Amygdala (tissue), 56 donors: ENCODE measurements at regions not wholly inside any gene's neighbourhood (a gene's known extent, or its start where the extent isn't known, plus 50 kb on each side); places are given as distances from the start of the nearest gene placed in this dataset.
"Not testable (repeated sequence)": the region's sequence is repeated elsewhere in the genome, so short reads cannot be mapped to it uniquely, and the experiment has no call there.

Source experiments
- DNase-seq, 56 donors: peaks; one replicate each; lab custom pipeline; 2025; lab: John Stamatoyannopoulos, UW

DNA sequence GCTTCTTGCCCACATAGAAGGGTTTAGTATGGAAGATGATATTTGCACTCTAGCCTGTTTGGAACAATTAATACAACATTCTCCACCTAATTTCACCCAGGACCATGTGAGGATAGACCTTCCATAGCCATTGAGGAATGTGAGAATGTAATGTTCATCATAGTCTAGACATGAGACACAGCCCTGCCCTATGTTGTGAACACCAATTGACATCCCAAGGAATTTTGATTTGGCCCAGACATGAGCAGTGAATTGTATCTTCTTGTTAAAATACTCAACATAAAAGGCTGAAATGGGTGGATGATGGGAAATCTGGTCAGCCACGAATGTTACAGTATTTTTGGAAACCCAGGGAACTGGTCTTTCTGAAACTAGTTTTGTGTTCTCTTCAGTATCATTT, 892.3 kb upstream of the CHORDC1 start:
- DNase-seq: no peak

DNA sequence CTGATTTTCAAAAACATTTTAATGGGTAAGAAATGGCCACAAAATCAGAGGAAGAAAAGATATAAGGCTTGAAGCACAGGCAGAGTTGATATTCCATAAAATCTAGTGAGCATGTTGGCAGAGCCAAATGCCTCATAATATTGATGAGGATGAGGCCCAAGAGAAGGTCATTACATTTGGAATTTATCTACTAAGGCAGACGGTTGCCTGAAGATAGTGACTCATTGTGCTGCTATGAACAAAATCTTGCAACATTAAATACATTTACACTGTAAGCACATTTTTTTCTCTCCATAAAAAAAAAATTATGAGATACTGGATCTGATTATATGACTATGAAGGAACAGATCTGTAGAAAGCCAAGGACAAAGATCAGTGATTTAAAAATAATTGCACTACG, 881.4 kb upstream of the CHORDC1 start:
- DNase-seq: no peak

DNA sequence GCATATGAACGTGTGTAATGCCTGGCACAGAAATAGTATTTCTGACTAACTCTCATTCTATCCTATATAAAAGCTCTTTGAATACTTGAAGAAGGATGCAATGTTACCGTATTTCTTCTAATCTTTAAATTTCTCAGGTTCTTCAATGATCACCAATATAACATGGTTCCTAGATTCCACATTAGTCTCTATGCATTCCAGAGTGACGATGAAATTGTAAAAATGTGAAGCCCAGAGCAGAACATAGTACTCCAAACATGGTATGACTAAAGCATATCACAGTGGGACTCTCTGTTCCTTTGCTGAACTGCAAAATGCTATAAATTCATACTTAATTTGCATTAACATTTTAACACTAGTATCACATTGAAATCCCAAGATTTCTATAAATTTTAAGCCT, 877.6 kb upstream of the CHORDC1 start:
- DNase-seq: no peak

GRCh38 chr11:91097083-91097482, 874.2 kb upstream of the CHORDC1 start:
- no peak for DNase-seq

- no peak for DNase-seq
Measured at GRCh38 chr11:91093141-91093540, 870.3 kb upstream of the CHORDC1 start.

- DNase-seq: no peak
Measured at GRCh38 chr11:91091563-91091962, 868.7 kb upstream of the CHORDC1 start.

DNA sequence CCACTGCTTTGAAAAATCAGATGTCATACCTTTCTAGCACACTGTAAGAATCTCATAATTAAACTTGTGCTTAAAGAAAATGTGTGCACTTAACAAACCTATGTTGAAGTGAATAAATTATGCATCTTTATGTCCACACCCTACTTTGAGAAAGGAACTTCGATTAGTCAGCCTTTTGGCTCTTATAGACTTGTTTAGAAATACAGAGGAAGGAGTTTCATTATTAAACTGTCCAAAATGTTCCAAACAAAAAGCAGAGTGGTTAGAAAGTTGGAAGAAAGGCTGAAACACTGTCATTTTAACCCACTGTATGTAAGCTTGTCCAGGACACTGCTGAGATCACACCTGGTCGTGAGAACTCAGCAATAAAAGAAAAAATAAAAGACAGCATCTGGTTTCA, 863.2 kb upstream of the CHORDC1 start:
- DNase-seq: no peak

GRCh38 chr11:91082255-91082654, 859.4 kb upstream of the CHORDC1 start:
- DNase-seq: no peak

GRCh38 chr11:91081440-91082043, 858.7 kb upstream of the CHORDC1 start:
- no peak for DNase-seq

DNA sequence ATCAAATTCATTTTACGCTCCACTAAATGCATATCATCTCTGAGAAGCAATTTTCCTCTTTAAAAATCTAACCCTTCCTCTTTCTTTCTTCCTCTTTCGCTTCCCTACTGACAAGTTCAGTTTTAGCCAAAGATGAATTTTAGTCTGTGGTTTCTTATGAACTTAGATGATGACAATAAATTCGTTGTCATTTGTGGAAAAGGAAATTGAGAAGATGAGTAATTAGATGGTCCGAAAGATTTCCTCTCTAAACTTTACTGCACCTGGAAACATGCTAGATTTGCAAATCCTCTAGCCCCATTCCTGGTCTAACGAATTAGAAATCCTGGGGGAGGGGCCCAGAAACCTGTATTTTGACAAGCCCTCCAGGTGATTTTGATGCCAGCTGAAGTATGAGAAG, 855.4 kb upstream of the CHORDC1 start:
- DNase-seq: no peak

GRCh38 chr11:91075032-91075695, 852.3 kb upstream of the CHORDC1 start:
- no peak for DNase-seq

DNA sequence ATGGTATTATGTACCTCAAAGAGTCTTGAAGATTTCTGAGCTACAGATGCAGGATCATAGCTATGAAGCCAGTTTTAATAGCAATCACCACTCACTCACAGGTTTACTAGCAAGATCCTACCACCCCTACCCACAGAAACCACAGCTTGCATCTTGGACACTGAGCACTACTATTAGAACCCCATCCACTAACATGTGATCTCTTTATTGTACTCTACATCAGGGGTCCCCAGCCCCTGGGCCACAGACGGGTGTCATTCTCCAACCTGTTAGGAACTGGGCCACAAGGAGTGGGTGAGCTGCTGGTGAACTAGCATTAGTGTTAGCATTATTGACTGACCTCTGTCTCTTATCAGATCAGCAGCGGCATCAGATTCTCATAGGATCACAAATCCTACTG, 844.8 kb upstream of the CHORDC1 start:
- no peak for DNase-seq

- no peak for DNase-seq
Measured at GRCh38 chr11:91066456-91067047, 843.7 kb upstream of the CHORDC1 start.

GRCh38 chr11:91063399-91063798, 840.5 kb upstream of the CHORDC1 start:
- not testable (repeated sequence) for DNase-seq

DNA sequence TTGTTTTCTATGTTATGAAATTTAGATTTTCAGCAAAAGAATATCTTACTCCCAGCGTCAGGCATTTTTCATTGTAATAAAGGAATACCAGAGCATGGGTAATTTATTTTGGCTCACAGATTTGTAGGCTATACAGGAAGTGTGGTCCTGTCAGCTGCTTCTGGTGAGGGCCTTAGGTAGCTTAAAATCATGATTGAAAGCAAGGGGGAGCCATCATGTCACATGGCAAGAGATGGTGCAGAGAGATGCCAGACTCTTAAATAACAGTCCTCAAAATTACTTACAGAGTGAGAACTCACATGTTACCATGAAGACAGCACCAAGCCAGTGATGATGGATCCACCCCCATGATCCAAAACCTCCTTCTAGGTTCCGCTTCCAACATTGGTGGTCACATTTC, 825.0 kb upstream of the CHORDC1 start:
- no peak for DNase-seq

DNA sequence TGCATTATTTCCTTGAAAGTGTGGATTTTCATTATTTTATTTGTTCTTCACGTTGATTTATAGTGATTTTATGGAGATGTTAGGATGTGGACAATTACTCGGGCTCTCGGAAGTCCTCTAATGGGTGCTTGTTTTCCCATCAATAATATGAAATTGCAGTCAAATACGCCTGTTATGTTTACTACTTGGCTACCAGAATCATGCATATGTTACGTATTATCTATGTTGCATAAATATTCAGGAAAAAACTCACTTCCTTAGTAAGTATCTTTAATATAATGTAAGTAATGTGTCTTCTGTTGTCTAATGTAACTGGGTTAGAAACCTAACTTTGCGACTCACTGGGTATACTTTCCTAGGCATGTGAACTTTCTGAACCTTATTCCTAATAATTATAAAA, 823.4 kb upstream of the CHORDC1 start:
- no peak for DNase-seq

GRCh38 chr11:91041626-91042025, 818.8 kb upstream of the CHORDC1 start:
- DNase-seq: no peak

- no peak for DNase-seq
Measured at GRCh38 chr11:91023731-91024130, 800.9 kb upstream of the CHORDC1 start.

- DNase-seq: no peak
Measured at GRCh38 chr11:91011503-91011902, 788.7 kb upstream of the CHORDC1 start.

DNA sequence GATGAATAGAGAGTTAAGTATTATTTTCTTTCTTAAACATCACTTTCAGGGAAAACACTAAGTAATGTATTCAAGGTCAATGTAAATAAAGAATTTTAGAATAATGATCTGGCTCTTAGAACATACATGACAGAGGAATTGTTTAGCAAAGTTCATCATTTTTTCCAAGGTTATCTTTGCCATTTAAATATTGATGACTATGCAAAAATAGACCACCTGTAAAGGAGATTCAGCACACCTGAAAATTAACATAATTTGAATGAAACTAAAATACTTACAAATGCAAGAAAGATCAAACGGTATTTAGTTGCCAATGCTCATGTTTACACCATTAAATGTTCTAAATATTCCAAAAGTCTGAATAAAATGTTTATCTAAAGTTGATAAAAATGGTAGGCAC, 782.6 kb upstream of the CHORDC1 start:
- DNase-seq: no peak

DNA sequence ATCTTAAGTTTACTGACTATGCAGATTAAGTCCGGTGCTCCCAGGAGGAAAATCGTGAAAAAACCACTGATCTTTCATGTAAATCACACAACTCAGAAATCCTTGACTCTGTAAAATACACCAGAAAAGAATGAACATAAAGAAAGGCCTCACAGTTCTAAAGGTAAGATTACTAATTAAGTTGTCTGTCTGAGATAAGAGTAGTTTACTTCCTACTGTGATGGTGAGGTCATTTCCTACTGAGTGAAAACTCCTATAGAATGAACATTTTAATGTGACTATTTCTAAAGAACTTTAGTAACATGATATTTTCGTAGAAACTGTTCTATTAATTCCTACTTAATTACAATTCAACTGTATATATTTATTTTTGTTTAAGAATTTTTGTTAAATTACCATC, 774.4 kb upstream of the CHORDC1 start:
- DNase-seq: no peak

DNA sequence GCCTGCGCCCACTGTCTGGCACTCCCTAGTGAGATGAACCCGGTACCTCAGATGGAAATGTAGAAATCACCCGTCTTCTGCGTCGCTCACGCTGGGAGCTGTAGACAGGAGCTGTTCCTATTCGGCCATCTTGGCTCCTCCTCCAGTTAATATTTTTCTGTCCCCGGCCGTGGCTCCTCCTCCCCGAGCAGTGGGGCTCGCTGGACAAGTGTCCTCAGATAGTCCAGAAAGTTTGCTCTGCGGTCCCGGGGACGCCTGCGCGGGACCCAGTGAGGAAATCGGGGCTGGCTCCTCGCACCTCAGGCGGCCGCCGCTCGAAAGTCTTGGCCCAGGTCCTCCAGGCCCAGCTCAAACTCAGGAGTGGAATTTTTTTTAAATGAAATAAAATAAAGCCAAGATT, 749.3 kb upstream of the CHORDC1 start:
- DNase-seq: not testable (repeated sequence)
